Cortex of kidney (tissue), 1 donor: ENCODE measurements at regions not wholly inside any gene's neighbourhood (a gene's known extent, or its start where the extent isn't known, plus 50 kb on each side); places are given as distances from the start of the nearest gene placed in this dataset.

Experiments used
- DNase-seq: peaks from one replicate; lab custom pipeline; 2025; lab: John Stamatoyannopoulos, UW

DNA sequence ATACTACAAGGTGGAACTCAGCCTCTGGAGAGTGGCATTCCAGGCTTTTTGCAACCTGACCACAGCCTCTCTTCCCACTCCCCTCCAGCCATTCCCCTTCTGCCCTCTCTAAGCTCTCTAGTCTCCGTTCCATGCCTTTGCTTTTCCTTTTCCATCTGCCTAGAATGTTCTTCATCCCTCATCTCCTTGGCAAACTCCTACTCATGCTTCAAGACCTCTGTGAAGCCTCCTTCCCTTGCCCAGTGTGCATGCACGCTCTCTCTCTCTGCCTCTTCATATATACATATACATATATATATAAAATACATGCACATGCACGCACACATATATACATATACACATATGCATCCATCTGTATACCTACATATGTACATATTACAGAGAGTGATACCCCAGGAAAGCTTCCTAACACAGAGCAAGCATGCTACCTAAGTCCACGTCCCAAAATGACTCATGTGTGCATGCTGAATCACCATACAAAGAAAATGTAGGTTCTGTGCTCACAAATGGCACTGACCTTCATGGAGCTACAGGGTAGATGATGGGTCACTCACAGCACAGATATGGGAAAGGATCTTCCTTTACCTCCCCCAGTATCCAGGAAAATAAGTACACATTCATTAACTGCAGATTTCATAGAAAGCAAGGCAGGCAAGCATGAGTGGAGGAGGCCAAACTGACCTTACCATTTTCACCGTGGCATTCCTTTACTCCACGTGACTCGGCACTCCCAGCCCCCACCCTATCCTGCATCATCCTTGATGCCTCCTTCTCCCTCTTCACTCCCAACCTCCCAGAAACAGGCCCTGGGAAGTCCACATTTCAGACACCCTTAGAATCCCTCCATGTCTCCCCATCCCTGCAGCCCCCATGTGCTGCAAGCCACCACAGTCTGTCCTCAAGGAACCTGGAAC, 238.4 kb upstream of the ZMIZ1 start:
- no peak for DNase-seq

DNA sequence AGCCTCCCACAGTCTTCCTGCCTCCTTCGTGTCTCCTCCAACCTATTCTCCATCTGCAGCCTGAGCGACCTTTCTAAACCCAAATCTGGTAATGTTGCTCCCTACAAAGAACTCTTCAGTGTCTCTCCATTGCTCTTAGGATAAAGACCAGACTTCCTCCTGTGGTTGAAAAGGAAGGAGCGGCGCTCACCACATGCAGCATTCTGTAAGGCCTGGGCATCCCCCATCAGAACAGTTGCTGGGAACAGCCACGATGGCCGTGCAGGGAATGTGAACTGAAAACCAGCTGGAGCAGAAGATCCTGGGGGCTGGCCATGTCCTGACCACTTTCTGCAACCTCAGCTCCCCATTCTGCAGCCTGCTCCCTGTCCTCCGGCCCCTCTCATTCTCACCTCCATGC, 237.8 kb upstream of the ZMIZ1 start:
- no peak for DNase-seq

DNA sequence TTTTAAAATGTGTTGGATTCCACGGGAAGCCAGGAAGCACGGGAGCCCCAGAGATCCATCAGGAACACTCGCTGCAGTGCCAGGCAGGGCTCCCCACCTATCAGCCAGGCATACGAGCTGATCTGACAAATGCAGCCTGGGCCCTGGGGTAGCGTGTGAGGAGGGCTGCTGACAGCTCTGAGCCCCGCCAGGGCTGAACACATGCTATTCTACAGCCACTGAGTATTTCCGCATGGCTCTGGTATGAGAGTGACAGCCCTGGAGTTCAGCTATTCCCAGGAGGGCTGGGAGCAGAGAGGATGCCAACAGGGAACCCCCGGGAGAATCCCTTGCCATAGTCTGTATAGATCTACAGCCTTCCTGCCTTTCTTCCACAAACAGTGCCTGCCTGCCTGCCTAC, 237.3 kb upstream of the ZMIZ1 start:
- DNase-seq: no peak

DNA sequence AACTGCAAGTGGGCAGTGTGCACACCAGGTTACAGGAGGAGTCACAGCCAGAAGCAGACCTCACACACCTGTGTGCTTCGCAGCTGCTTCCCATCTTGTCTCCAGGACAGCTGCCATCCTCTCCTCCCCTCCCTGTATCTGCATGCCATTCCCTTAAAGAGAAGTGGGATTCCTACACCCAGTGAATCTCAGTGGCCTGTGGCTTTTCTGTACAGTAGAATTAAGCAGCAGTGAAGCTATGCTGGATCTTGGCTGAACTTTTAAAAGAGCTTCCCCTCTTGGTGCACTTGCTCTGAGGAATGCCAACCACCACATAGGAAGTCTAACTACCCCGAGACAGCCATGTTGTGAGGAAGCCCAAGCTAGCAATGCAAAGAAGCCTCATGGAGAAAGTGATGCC, 236.5 kb upstream of the ZMIZ1 start:
- no peak for DNase-seq

DNA sequence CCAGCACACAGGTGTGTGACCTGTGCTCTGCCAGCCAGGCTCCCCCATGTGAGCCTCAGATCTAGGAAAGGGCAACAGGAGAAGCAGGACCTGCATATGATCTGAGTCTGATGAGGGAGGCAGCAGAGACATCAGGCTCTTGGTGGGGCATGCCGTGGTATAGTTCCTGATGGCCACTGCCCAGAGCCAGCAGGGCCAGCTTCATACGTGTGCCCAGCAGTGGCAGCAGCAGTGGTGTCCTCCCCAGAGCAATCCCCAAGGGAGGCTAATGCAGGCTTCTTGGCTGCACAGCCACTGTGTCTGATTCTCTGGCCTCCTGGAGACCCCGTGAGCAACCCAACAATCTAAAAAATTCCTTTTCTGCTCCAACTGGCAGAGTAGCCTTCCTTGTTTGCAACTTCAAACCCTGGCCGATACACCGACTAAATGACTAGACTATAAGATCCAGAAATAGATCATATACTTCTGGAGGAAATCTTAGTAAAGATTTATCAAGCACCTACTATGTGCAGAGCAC, 230.6 kb upstream of the ZMIZ1 start:
- no peak for DNase-seq

DNA sequence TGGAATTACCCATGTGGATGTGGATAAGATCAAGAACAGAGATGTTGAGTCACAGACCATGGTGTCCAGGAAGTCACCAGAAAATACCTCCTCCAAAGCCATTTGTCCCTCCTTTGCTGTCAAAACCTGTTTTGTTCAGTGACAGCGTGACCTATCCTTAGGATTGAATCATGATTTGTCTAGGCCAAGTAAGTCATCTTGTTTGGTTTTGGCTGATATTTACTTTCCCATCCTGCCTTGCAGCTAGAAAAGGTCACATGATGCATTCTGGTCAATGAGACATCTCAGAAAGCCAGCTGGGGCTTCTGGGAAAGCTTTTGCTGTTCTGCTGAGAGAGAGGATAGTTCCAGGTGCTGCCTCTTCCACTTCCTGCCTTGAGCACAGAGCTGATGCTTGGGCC, 225.3 kb upstream of the ZMIZ1 start:
- no peak for DNase-seq

DNA sequence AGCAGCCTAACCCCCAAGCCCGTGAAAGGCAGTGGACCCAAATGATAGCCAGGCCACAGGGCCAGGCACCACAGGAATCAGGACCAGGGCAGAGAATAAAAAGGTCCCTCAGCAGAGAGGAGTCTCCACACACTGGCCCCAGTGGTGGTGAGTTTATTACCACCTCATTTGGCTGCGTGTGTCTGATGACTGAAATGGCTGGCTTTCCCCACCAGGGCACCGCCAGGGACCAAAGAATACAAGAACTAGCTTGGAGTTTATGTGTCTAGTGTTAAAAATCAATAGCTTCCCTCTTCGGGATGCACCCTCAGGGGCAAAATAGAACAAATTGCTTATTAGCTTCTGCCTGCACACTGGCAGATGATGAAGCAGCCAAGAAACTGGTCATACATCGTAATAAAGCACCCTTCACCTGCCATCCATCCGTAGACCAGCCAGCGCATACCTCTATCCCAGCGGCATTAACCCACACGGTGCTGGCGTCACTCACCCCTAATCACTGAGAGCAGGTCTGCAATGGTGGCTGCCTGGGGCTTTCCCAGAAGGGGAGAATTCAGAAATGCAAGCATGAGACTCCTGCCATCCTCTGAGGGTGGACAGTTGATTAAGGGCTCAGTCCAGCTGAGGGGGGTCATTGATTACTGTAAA, 223.7 kb upstream of the ZMIZ1 start:
- no peak for DNase-seq

DNA sequence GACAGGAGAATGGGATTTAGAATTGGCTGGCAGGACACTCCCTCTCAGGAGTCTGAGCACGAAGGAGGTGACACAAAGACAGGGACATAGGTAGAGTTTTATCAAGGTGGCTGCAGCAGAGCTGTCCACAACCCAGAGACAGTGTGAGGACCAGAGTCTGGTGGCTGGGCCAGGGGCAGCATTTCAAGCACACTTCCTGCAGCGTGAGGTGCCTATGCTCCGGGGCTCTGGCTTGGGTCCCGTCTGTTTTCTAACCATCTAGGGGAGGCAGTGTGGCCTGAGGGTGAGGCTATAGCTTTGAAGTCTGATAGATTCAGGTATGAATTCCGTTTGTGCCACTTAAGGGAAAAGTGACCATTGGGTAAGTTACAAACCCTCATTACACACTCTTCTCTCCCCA, 222.7 kb upstream of the ZMIZ1 start:
- DNase-seq: no peak

DNA sequence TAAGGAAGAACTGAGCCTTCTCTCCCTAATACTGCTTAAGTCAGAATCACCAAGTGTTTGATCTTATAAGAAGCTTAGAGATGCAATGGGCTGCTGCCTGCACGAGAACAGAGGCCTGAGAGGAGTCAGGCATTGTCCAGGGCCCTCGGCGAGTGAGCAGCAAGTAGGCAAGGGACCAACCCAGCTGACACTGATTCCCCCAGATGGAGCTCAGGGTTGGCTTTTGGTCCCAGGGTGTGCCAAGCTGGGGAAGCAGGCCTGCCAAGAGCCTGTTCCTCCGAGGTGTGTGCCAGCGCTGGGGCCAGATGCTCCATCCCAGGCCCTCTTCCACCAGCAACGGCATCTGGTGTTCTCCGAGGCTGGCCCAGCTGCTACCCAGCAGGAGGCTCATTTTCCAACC, 222.0 kb upstream of the ZMIZ1 start:
- no peak for DNase-seq

DNA sequence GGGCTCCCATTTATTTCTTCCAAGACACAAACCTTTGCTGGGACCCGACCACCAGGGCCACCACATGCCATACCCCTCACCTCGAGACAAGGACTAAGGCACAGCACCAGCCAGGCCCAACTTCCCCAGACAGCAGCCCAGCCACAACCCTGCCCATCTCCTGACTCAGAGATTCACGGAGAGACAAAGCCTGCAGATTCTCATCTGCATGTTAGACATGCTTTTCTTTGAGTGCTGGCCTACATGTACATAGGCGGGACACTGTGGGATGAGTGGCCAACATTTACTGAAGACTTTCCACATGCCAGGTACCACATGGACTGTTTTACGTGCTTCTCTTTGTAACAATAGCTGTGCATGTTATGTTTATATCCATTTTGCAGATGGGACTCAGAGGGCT, 221.3 kb upstream of the ZMIZ1 start:
- no peak for DNase-seq

DNA sequence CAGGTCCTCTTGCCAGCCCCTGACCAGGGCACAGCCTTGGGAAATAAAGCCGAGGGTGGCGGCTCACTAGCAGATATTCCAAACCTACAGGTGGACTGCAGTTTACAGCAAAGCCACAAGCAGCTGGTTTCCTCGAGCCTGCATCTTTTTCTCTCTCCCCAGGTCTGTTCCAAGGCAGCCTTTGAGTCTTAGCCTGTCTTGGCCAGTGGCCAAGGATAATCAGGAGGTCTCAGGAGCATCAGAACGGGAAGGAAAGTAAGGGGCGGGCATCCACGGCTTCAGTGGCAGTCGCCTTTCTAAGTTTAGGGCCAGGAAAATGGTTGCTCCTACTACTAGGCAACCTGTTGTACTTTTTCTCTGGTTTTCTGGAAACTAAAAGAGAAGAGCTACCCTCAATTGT, 219.7 kb upstream of the ZMIZ1 start:
- DNase-seq: no peak

DNA sequence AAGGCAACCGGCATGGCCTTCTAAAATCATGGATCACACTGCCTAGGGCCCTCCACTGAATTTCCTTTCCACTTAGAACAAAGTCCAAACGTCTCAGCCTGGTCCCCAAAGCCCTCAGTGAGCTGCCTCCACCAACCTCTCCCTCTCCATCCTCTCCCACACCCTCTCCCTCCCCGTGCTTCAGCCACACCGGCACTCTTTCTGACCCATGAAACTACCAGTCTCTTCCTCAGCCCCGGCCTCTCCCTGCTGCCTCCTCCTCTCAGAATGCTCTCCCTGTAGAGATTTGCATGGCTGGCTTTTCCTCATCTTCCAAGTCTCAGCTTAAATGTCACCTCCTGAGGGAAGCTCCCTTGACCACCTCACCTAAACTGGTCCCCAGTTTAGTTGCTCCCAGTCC, 219.0 kb upstream of the ZMIZ1 start:
- DNase-seq: no peak

DNA sequence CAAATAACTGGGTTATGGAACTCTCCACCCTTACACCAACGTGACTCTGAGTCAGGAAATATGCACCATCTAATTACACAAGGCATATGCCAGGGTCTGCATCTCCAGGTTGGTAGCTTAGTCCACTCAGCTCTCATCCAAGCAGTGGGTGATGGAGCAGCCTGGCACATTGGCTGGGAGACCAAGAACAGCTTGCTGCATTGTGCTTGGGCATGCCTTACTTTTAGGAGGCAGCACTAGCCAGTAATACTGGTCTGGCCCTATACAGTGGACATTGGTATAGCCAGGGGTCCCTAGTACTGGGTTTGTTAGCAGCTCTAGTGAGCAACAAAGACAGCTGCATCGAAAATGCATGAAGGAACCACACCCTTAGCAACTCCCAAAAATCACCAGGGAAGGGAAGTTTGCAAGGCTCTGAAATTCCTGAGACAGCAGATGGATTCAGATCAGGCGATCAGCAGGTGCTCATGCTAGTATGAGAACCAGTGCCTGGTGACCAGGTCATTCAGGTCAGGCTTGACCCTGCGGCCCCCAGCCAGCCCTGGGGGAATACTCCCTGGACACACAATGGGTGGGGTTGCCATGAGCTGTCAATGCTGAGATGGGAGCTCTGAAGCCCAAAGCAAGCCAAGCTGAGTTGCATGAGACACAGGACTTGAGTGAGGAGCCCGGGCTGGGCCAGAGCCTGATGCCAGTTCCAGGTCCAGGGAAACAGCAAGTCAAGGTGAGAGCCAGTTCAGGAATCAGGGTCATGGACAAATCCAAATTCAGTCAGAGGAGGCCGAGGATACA, 217.9 kb upstream of the ZMIZ1 start:
- no peak for DNase-seq

DNA sequence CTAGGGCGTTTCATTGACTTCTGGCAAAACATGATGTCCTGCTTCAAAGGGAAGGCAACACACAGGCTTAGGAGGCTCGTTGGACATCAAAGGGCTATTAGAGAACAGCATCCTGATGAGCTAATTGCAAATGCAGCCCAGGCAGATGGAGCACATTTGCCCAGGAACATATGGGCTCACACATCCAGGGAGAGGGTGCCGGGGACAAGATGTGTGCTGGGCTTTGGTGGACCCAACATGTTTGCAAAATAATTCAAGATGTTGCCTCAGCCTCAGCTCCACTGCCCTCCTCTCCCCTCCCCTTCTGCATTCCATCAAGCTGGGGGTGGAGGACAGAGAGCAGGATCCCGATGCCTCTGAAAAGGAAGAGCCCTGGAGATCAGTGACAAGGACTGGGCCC, 217.1 kb upstream of the ZMIZ1 start:
- DNase-seq: no peak

DNA sequence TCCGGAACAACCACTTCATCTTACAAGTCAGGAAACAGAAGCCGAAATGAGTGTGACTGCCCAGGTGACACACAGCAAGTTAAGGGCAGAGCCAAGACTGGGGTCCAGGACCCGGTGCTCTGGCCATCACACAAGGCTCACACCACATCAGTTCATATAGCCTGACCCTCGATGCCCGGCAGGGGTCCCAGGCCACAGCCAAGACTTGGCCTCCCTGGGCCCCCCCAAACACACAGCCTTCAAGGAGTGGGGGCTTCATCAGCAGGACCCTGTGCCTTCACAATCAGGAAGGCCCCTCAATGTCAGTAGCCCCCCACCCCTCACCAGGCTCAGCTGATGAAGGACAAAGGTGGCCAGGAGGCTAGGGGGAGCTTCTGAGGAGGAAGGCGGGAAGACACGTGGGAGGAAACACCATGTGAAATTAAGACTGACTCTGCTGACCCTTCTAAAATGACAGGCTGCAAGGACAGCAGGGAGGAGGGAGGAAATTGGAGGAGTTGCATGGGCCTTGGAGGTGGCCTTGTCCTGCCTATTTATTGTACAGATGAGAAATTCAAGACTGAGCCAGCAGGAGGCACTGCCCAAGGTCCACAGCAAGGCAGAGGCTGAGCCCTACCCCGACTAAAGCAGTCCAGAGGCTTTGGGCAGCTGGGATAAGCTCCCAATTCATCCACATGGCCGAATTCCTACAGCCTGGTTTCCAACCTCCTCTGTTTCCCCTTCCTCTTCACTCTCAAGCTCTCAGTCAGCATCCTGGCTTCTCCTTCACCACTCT, 216.1 kb upstream of the ZMIZ1 start:
- no peak for DNase-seq

DNA sequence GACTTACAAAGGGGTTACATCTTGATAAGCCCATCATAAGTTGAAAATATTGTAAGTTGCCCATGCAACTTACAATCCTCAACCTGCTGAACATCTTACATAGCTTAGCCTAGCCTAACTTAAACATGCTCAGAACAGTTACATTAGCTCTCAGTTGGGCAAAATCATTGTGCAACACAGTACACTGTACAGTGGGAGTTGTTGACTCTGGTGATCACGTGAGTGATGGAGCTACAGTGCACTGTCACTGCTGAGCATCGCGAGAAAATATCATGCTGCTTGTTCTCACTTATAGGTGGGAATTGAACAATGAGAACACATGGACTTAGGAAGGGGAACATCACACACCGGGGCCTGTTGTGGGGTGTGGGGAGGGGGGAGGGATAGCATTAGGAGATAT, 214.9 kb upstream of the ZMIZ1 start:
- DNase-seq: no peak

DNA sequence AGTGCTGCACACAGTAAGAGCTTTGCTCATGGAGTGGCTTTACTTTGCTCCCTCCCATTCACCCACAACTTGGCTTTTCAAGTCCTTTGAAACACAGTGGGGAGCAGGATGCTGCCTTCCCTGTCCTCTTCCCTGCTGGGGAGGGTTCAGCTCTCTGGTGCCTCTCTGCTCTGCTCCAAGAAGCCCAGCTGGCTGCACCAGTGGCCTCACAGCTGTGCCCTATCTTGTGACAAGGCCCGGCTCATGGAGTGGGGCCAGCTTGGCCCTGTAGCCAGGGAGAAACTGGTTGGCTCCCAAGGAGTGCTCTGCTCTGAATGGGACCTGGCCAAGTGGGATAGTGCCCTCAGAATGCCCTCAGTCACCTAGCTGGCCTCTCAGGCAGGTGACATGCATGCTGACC, 212.3 kb upstream of the ZMIZ1 start:
- no peak for DNase-seq

DNA sequence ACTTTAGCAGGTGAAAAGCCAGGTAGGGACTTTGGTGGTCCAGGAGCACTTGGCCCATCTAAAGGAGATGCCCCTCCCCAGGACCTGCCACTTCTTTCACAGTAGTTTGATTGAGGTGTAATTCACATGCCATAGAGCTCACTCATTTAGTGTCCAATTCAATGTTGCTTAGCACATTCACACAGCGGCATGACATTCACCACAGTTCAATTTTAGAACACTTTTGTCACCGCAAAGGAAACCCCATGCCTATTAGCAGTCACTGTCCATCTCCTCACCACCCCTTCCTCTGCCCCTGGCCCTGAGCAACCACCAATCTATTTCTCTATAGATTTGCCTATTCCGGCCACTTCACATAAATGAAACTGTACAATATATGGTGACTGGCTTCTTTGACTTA, 211.6 kb upstream of the ZMIZ1 start:
- no peak for DNase-seq

DNA sequence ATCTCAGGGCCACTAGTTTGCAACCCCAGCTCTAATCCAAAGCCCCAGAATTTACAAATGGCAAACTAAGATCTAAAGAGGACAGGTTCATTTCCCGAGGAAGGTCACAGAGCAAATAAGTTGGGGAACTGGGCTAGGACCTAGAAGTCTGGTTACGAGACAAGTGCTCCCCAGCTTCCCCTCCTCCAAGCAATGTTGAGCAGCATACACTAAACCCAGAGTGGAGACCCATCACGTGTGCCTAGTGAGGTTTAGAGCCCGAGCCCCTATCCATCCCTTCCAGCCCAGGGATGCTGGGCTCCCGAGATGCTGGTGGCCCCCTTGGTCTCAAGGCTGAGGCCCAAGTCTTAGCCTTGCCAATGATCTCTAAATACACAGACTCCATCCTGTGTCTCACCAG, 209.5 kb upstream of the ZMIZ1 start:
- no peak for DNase-seq

DNA sequence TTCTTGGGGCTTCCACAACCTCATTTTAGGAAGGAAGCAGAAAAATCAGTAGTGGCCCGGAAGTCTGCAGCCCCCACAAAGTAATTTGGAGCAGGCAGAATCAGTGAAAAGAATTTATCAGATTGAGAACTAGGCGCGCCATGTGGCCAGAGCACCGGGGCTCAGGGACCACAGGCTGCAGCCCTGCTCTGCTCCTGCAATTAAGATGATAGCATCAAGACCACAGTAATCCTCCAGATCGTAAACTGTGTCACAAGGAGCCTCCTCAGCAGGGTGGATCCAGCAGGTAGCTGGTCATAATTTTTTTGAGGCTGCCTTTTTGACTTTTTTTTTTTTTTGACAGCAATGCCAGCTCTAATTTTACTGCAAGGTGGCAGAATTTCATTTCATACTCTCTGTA, 209.0 kb upstream of the ZMIZ1 start:
- no peak for DNase-seq

DNA sequence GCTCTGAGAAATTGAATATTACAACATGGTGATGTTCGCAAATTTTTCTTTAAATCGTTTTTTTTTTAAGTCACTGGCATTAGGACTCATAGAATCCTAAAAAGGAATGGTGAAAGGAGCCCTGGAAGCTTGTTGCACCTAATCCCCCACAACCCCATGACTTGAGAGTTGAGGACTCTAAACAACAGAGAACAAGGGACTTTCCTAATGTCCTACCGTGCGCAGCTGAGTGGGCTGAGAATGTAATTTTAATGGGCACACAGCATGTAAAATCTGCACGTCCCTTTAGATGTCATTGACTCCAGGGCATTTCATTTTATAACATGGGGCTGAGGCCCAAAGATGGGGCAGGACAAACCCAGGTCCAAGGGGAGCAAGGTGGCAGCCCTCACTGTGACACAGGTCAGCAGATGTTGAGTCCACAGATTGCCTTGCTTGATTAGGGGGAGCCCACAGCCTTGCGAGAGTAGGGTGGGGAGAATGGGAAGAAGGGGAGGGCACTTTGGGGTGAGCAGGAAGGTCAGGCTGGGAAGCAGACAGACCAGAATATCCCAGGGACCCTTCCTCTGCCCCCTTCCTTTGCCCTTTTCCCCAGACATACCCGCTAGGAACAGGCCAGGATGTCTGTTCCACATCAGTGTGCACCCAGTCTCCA, 208.4 kb upstream of the ZMIZ1 start:
- DNase-seq: no peak
